ENCODE measurements at regions not wholly inside any gene's neighbourhood (a gene's known extent, or its start where the extent isn't known, plus 50 kb on each side); places are given as distances from the start of the nearest gene placed in this dataset.
"Not testable (repeated sequence)": the region's sequence is repeated elsewhere in the genome, so short reads cannot be mapped to it uniquely, and the experiment has no call there.

- DNase-seq (ENCODE audit: low read depth), result no peak
These were observed 446.3 kb downstream of the PREX1 start for GRCh38 chr20:48381353-48382120.

- no peak for DNase-seq (ENCODE audit: low read depth)
These were observed 447.1 kb downstream of the PREX1 start for GRCh38 chr20:48380661-48381060.

- no peak for DNase-seq (ENCODE audit: low read depth)
These were observed 448.7 kb downstream of the PREX1 start for GRCh38 chr20:48378976-48379675.

- no peak for DNase-seq (ENCODE audit: low read depth)
These were observed 449.9 kb downstream of the PREX1 start for GRCh38 chr20:48377940-48378339.

GRCh38 chr20:48375804-48376203 lies 452.0 kb downstream of the PREX1 start:
- no peak for DNase-seq (ENCODE audit: low read depth)

GRCh38 chr20:48374991-48375595 lies 452.7 kb downstream of the PREX1 start:
- DNase-seq (ENCODE audit: low read depth), result no peak

GRCh38 chr20:48374031-48374907 lies 453.5 kb downstream of the PREX1 start:
- DNase-seq (ENCODE audit: low read depth), result peak; percentile 67

- no peak for DNase-seq (ENCODE audit: low read depth)
These were observed 454.3 kb downstream of the PREX1 start for GRCh38 chr20:48373555-48373934.

GRCh38 chr20:48372851-48373554 lies 454.8 kb downstream of the PREX1 start:
- not testable (repeated sequence) for DNase-seq (ENCODE audit: low read depth)

- DNase-seq (ENCODE audit: low read depth), result no peak
These were observed 456.6 kb downstream of the PREX1 start for GRCh38 chr20:48371211-48371610.

- not testable (repeated sequence) for DNase-seq (ENCODE audit: low read depth)
These were observed 459.2 kb downstream of the PREX1 start for GRCh38 chr20:48368580-48369021.

GRCh38 chr20:48367541-48368358 lies 460.0 kb downstream of the PREX1 start:
- not testable (repeated sequence) for DNase-seq (ENCODE audit: low read depth)

- DNase-seq (ENCODE audit: low read depth), result no peak
These were observed 461.6 kb downstream of the PREX1 start for GRCh38 chr20:48366230-48366629.

GRCh38 chr20:48364688-48365421 lies 462.9 kb downstream of the PREX1 start:
- no peak for DNase-seq (ENCODE audit: low read depth)

GRCh38 chr20:48364055-48364454 lies 463.7 kb downstream of the PREX1 start:
- DNase-seq (ENCODE audit: low read depth), result no peak

GRCh38 chr20:48360342-48360975 lies 467.3 kb downstream of the PREX1 start:
- DNase-seq (ENCODE audit: low read depth), result no peak

- no peak for DNase-seq (ENCODE audit: low read depth)
These were observed 468.0 kb downstream of the PREX1 start for GRCh38 chr20:48359692-48360341.

- not testable (repeated sequence) for DNase-seq (ENCODE audit: low read depth)
These were observed 468.8 kb downstream of the PREX1 start for GRCh38 chr20:48359055-48359390.
